A549 (cell line): ENCODE measurements at regions not wholly inside any gene's neighbourhood (a gene's known extent, or its start where the extent isn't known, plus 50 kb on each side); places are given as distances from the start of the nearest gene placed in this dataset.

Experiments
- ATAC-seq, 2 experiments: fragments of 200-7000 bp in 1 of 2; fragments of >200 bp in 1 of 2; cut with Nextera tagmentation in 1 of 2; cut with Tn5 transposase in 1 of 2; 3 replicates each; pipeline versions ENCODE4 v1.8.0 to v1.9.1; 2018 to 2020; ENCODE audit warnings: mild to moderate bottlenecking in 1 of 2, moderate library complexity in 1 of 2
- CTCF ChIA-PET: fragments of 300-600 bp; sonication (Branson Sonifier 250); formaldehyde crosslinking; extraction: SDS; loops from one replicate; lab custom pipeline; 2021; ENCODE audit warnings: antibody characterized with exemption, inconsistent platforms; lab: Yijun Ruan, JAX
- POLR2A ChIA-PET: fragments of 350-600 bp; formaldehyde crosslinking; extraction: SDS; loops from one replicate; lab custom pipeline; 2021; ENCODE audit warnings: antibody characterized with exemption, inconsistent platforms; lab: Yijun Ruan, JAX
- DNase-seq, 2 experiments: peaks; one replicate each; pipeline versions ENCODE4 v3.0.0 to v3.0.0-alpha.2; 2011 to 2016; ENCODE audit warnings: low read depth in 1 of 2, low spot score in 1 of 2
- FAIRE-seq: peaks from 2 replicates; lab custom pipeline; 2011; peaks lifted over from hg19 to GRCh38; lab: Jason Lieb, UNC
- H3K27ac ChIP-seq, 2 experiments: fragments of >200 bp; sonication (Bioruptor Twin); formaldehyde crosslinking; 3 replicates each; pipeline ENCODE4 v1.5.1; 2016 to 2017
- H3K4me1 ChIP-seq: fragments of >200 bp; sonication (Bioruptor Twin); formaldehyde crosslinking; 3 replicates; pipeline ENCODE4 v1.6.1; 2016
- H3K4me2 ChIP-seq: fragments of >200 bp; sonication (Bioruptor Twin); formaldehyde crosslinking; 3 replicates; pipeline ENCODE4 v1.6.1; 2016
- H3K4me3 ChIP-seq: fragments of >200 bp; sonication (Bioruptor Twin); formaldehyde crosslinking; 3 replicates; pipeline ENCODE4 v1.5.1; 2016
- H3K9me3 ChIP-seq: fragments of >200 bp; sonication (Bioruptor Twin); formaldehyde crosslinking; 3 replicates; pipeline ENCODE4 v1.6.1; 2016
- CHD4 ChIP-seq: fragments of 200-600 bp; sonication (generic); IDR thresholded peaks from 2 replicates; pipeline ENCODE4 v1.6.1; 2016; ENCODE audit warnings: antibody characterized with exemption, mild to moderate bottlenecking, borderline replicate concordance
- ESRRA ChIP-seq: fragments of 150-350 bp; IDR thresholded peaks from 2 replicates; pipeline ENCODE4 v1.6.1; 2014; ENCODE audit warnings: mild to moderate bottlenecking, low read length, borderline replicate concordance
- GATA3 ChIP-seq: IDR thresholded peaks from 2 replicates; pipeline ENCODE4 v1.6.1; 2012; ENCODE audit warnings: borderline replicate concordance
- HOXA7 ChIP-seq: fragments of 250-450 bp; sonication (Bioruptor Pico); IDR thresholded peaks from 2 replicates; pipeline ENCODE4 v1.5.0; 2020; ENCODE audit warnings: mild to moderate bottlenecking, moderate library complexity
- HOXB13 ChIP-seq: fragments of 250-450 bp; sonication (Bioruptor Pico); IDR thresholded peaks from 2 replicates; pipeline ENCODE4 v1.5.0; 2020; ENCODE audit warnings: low read depth, mild to moderate bottlenecking, moderate library complexity
- HOXB5 ChIP-seq: fragments of 250-450 bp; sonication (Bioruptor Pico); IDR thresholded peaks from 2 replicates; pipeline ENCODE4 v1.5.0; 2020; ENCODE audit warnings: mild to moderate bottlenecking, moderate library complexity
- JUN ChIP-seq, 2 experiments: fragments of >200 bp; sonication (Bioruptor Twin); formaldehyde crosslinking; IDR thresholded peaks; 2 replicates in 1 of 2; 3 replicates in 1 of 2; pipeline ENCODE4 v1.6.1; 2016 to 2017
- KDM5A ChIP-seq: fragments of 200-600 bp; sonication (generic); IDR thresholded peaks from 2 replicates; pipeline ENCODE4 v1.6.1; 2016; ENCODE audit warnings: antibody characterized with exemption, mild to moderate bottlenecking
- MYC ChIP-seq: IDR thresholded peaks from 2 replicates; pipeline ENCODE4 v1.6.1; 2012; ENCODE audit warnings: mild to moderate bottlenecking, inconsistent platforms, low read length, improper control_type of control experiment, borderline replicate concordance
- PHF8 ChIP-seq: fragments of 200-600 bp; sonication (generic); IDR thresholded peaks from 2 replicates; pipeline ENCODE4 v1.6.1; 2016; ENCODE audit warnings: low read depth, mild to moderate bottlenecking, antibody characterized with exemption, moderate library complexity, borderline replicate concordance
- POLR2A ChIP-seq: IDR thresholded peaks from 2 replicates; pipeline ENCODE4 v1.6.1; 2012; ENCODE audit warnings: mild to moderate bottlenecking, low read length
- RFX5 ChIP-seq: fragments of 450-650 bp; IDR thresholded peaks from 2 replicates; pipeline ENCODE4 v1.7.1; 2014; ENCODE audit warnings: antibody characterized with exemption, mild to moderate bottlenecking, moderate library complexity
- ZNF302 ChIP-seq: fragments of 250-450 bp; sonication (Bioruptor Pico); IDR thresholded peaks from 2 replicates; pipeline ENCODE4 v1.9.0; 2021; ENCODE audit warnings: inconsistent platforms, mild to moderate bottlenecking, moderate library complexity
- WGBS: methylation state at CpG from one replicate; pipeline ENCODE4 v1.1.6; 2017; ENCODE audit errors: missing lambda C conversion rate; 5-methylcytosine and 5-hydroxymethylcytosine counted together
- TF ChIP-seq, protein P1 (sequence below): fragments of >200 bp; sonication (Bioruptor Twin); formaldehyde crosslinking; IDR thresholded peaks from 3 replicates; pipeline ENCODE4 v1.5.1; 2016
- TF ChIP-seq, protein P2 (sequence below): IDR thresholded peaks from 2 replicates; pipeline ENCODE4 v1.6.1; 2012; ENCODE audit warnings: low read depth, borderline replicate concordance
- TF ChIP-seq, protein P3 (sequence below): fragments of 250-450 bp; sonication (Bioruptor Pico); IDR thresholded peaks from 2 replicates; pipeline ENCODE4 v1.5.0; 2021; ENCODE audit warnings: mild to moderate bottlenecking, moderate library complexity, borderline replicate concordance
- TF ChIP-seq, protein P4 (sequence below): fragments of >200 bp; sonication (Bioruptor Twin); formaldehyde crosslinking; IDR thresholded peaks from 3 replicates; pipeline ENCODE4 v1.6.1; 2016
- TF ChIP-seq, protein P5 (sequence below): fragments of 200-600 bp; sonication (generic); IDR thresholded peaks from 2 replicates; pipeline ENCODE4 v1.6.1; 2016; ENCODE audit warnings: antibody characterized with exemption, mild to moderate bottlenecking, moderate library complexity

DNA sequence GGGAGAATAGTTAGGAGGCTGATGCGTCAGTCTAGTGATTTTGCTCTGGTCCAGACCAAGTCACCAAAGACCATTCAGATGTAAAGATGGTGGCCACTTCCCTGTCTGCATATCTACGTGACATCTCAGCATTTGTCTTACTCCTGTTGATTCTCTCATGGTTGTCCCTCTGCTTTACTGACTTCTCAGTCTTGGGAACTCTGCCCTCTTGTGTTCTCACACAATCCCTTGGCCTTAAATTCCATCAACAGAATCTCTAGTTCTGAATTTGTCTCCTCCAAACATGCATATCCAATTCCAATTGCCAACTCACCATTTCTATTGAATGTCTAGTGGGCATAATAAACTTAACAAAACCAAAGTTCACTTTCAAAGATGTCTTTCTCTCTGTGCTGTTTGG, 147.8 kb downstream of the SLC24A2 start:
- CTCF ChIA-PET, result no interaction called here
- DNase-seq, result peak in 1 of 2 experiments; percentile 10
- Histone ChIP-seq H3K9me3 (no peaks in the 10 kb centered on the region), H3K27ac (no peak overlapping the region), H3K4me1 (no peaks in the 10 kb centered on the region), H3K4me2 (no peak overlapping the region), H3K4me3 (no peak overlapping the region)
- no peak for ATAC-seq
- no peak for FAIRE-seq
- 2% methylated on average over 2 of the region's 2 CpGs for WGBS
- TF ChIP-seq PHF8 (no peak), ESRRA (no peak), JUN (IDR thresholded peaks at IDR 0.05) (no peak), MYC (no peak), HOXB5 (CRISPR knock-in tag) (no peak), KDM5A (no peak), RFX5 (no peak), HOXA7 (CRISPR knock-in tag) (no peak), CHD4 (no peak), HOXB13 (no peak), ZNF302 (CRISPR knock-in tag) (no peak)
- TF ChIP-seq, protein P1, sequence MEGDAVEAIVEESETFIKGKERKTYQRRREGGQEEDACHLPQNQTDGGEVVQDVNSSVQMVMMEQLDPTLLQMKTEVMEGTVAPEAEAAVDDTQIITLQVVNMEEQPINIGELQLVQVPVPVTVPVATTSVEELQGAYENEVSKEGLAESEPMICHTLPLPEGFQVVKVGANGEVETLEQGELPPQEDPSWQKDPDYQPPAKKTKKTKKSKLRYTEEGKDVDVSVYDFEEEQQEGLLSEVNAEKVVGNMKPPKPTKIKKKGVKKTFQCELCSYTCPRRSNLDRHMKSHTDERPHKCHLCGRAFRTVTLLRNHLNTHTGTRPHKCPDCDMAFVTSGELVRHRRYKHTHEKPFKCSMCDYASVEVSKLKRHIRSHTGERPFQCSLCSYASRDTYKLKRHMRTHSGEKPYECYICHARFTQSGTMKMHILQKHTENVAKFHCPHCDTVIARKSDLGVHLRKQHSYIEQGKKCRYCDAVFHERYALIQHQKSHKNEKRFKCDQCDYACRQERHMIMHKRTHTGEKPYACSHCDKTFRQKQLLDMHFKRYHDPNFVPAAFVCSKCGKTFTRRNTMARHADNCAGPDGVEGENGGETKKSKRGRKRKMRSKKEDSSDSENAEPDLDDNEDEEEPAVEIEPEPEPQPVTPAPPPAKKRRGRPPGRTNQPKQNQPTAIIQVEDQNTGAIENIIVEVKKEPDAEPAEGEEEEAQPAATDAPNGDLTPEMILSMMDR, result no peak
- TF ChIP-seq, protein P2, sequence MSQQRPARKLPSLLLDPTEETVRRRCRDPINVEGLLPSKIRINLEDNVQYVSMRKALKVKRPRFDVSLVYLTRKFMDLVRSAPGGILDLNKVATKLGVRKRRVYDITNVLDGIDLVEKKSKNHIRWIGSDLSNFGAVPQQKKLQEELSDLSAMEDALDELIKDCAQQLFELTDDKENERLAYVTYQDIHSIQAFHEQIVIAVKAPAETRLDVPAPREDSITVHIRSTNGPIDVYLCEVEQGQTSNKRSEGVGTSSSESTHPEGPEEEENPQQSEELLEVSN, result no peak
- TF ChIP-seq, protein P3, sequence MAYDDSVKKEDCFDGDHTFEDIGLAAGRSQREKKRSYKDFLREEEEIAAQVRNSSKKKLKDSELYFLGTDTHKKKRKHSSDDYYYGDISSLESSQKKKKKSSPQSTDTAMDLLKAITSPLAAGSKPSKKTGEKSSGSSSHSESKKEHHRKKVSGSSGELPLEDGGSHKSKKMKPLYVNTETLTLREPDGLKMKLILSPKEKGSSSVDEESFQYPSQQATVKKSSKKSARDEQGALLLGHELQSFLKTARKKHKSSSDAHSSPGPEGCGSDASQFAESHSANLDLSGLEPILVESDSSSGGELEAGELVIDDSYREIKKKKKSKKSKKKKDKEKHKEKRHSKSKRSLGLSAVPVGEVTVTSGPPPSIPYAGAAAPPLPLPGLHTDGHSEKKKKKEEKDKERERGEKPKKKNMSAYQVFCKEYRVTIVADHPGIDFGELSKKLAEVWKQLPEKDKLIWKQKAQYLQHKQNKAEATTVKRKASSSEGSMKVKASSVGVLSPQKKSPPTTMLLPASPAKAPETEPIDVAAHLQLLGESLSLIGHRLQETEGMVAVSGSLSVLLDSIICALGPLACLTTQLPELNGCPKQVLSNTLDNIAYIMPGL (CRISPR knock-in tag), result no peak
- TF ChIP-seq, protein P4, sequence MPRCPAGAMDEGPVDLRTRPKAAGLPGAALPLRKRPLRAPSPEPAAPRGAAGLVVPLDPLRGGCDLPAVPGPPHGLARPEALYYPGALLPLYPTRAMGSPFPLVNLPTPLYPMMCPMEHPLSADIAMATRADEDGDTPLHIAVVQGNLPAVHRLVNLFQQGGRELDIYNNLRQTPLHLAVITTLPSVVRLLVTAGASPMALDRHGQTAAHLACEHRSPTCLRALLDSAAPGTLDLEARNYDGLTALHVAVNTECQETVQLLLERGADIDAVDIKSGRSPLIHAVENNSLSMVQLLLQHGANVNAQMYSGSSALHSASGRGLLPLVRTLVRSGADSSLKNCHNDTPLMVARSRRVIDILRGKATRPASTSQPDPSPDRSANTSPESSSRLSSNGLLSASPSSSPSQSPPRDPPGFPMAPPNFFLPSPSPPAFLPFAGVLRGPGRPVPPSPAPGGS, result no peak
- POLR2A ChIA-PET, result no interaction called here

DNA sequence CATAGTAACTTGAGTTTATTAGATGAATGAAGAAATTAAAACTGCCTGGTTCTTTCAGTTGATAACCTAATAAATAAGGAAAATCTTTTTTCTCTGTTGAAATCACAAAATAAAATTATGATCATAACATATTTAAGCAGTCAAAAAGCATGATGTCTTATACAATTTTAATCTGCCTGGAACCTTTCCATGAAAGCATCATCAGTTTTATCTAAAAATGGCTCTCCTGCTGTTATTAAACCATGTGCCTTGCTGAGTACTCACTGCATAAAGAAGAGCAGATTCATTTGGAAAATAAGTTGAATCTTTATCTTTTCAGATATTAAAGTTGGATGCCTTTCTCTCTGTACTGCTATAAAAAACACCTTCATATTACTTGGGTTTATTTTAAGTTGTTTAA, 148.8 kb downstream of the SLC24A2 start:
- DNase-seq (no peak), ATAC-seq (no peak), FAIRE-seq (no peak)
- Histone ChIP-seq H3K4me1 (no peaks in the 10 kb centered on the region), H3K4me2 (no peak overlapping the region), H3K27ac (no peak overlapping the region), H3K4me3 (no peak overlapping the region), H3K9me3 (no peaks in the 10 kb centered on the region)
- TF ChIP-seq JUN (IDR thresholded peaks at IDR 0.05) (no peak), POLR2A (no peak), GATA3 (no peak)
- TF ChIP-seq, protein P5, sequence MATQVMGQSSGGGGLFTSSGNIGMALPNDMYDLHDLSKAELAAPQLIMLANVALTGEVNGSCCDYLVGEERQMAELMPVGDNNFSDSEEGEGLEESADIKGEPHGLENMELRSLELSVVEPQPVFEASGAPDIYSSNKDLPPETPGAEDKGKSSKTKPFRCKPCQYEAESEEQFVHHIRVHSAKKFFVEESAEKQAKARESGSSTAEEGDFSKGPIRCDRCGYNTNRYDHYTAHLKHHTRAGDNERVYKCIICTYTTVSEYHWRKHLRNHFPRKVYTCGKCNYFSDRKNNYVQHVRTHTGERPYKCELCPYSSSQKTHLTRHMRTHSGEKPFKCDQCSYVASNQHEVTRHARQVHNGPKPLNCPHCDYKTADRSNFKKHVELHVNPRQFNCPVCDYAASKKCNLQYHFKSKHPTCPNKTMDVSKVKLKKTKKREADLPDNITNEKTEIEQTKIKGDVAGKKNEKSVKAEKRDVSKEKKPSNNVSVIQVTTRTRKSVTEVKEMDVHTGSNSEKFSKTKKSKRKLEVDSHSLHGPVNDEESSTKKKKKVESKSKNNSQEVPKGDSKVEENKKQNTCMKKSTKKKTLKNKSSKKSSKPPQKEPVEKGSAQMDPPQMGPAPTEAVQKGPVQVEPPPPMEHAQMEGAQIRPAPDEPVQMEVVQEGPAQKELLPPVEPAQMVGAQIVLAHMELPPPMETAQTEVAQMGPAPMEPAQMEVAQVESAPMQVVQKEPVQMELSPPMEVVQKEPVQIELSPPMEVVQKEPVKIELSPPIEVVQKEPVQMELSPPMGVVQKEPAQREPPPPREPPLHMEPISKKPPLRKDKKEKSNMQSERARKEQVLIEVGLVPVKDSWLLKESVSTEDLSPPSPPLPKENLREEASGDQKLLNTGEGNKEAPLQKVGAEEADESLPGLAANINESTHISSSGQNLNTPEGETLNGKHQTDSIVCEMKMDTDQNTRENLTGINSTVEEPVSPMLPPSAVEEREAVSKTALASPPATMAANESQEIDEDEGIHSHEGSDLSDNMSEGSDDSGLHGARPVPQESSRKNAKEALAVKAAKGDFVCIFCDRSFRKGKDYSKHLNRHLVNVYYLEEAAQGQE, result no peak
- CTCF ChIA-PET, result no interaction called here
- POLR2A ChIA-PET, result no interaction called here
